Mucosa of descending colon (tissue), 3 donors: ENCODE measurements at regions not wholly inside any gene's neighbourhood (a gene's known extent, or its start where the extent isn't known, plus 50 kb on each side); places are given as distances from the start of the nearest gene placed in this dataset.

ENCODE experiments used
- ATAC-seq: fragments of 200-7000 bp; cut with Tn5 transposase; one replicate; pipeline ENCODE4 v1.9.1; 2020; ENCODE audit warnings: mild to moderate bottlenecking, moderate library complexity
- DNase-seq, 3 donors: peaks; one replicate each; pipeline ENCODE4 v3.0.0-alpha.2; 2020
- H3K36me3 ChIP-seq: fragments of 200-600 bp; one replicate; pipeline ENCODE4 v1.8.0; 2021; ENCODE audit warnings: low read depth, mild to moderate bottlenecking
- H3K4me1 ChIP-seq: fragments of 200-600 bp; one replicate; pipeline ENCODE4 v1.8.0; 2021; ENCODE audit warnings: low read depth, mild to moderate bottlenecking
- H3K4me3 ChIP-seq: fragments of 200-600 bp; one replicate; pipeline ENCODE4 v1.8.0; 2021; ENCODE audit warnings: mild to moderate bottlenecking
- H3K9me3 ChIP-seq: fragments of 200-600 bp; one replicate; pipeline ENCODE4 v1.8.0; 2021; ENCODE audit warnings: mild to moderate bottlenecking
- CTCF ChIP-seq: fragments of 200-600 bp; IDR thresholded peaks from one replicate; pipeline ENCODE4 v1.8.0; 2022; ENCODE audit warnings: antibody characterized with exemption, mild to moderate bottlenecking
- intact Hi-C, 2 donors: fragments of 100-400 bp; cut with DNase I in 1 of 2; cut with micrococcal nuclease in 1 of 2; formaldehyde crosslinking; loops; one replicate each; pipeline versions ENCODE4 v1.11.0 to v1.11.1; 2022; cut with DNase I, micrococcal nuclease
- donor health status: DM: no; HTN: no; CAD: no; lungs with moderate emphysema.
- donor health status: DM: no; HTN: no; CAD: no.
- donor health status: DM: no; HTN: yes; CAD: no.

GRCh38 chr5:87151547-87151946, 116.1 kb upstream of the RASA1 start:
- no peak for TF ChIP-seq CTCF
- ATAC-seq: no peak
- no peak for DNase-seq
- H3K4me1 ChIP-seq: no peaks in the 10 kb centered on the region
- H3K4me3 ChIP-seq: no peak overlapping the region
- no peaks in the 10 kb centered on the region for H3K9me3 ChIP-seq
- no peaks in the 10 kb centered on the region for H3K36me3 ChIP-seq
- intact Hi-C loops: no loop called here

- no peaks in the 10 kb centered on the region for H3K9me3 ChIP-seq
- H3K4me3 ChIP-seq: no peak overlapping the region
- TF ChIP-seq CTCF: no peak
- no peaks in the 10 kb centered on the region for H3K36me3 ChIP-seq
- intact Hi-C loops: no loop called here
- H3K4me1 ChIP-seq: no peaks in the 10 kb centered on the region
- DNase-seq (no peak), ATAC-seq (no peak)
Observed at GRCh38 chr5:87152886-87153285, 114.8 kb upstream of the RASA1 start.

- DNase-seq: no peak
- intact Hi-C loops: no loop called here
- no peak overlapping the region for H3K4me3 ChIP-seq
- TF ChIP-seq CTCF: no peak
- H3K4me1 ChIP-seq: no peaks in the 10 kb centered on the region
- no peaks in the 10 kb centered on the region for H3K9me3 ChIP-seq
- no peaks in the 10 kb centered on the region for H3K36me3 ChIP-seq
- no peak for ATAC-seq
Observed at GRCh38 chr5:87154191-87154590, 113.5 kb upstream of the RASA1 start.

- intact Hi-C loops: no loop called here
- H3K4me1 ChIP-seq: no peaks in the 10 kb centered on the region
- H3K36me3 ChIP-seq: no peaks in the 10 kb centered on the region
- no peaks in the 10 kb centered on the region for H3K9me3 ChIP-seq
- DNase-seq (no peak), ATAC-seq (no peak)
- H3K4me3 ChIP-seq: no peak overlapping the region
- TF ChIP-seq CTCF: no peak
Observed at GRCh38 chr5:87155106-87155505, 112.6 kb upstream of the RASA1 start.

GRCh38 chr5:87156631-87157030, 111.1 kb upstream of the RASA1 start:
- ATAC-seq (no peak), DNase-seq (no peak)
- intact Hi-C loops: no loop called here
- no peaks in the 10 kb centered on the region for H3K36me3 ChIP-seq
- TF ChIP-seq CTCF: no peak
- no peak overlapping the region for H3K4me3 ChIP-seq
- no peaks in the 10 kb centered on the region for H3K9me3 ChIP-seq
- H3K4me1 ChIP-seq: no peaks in the 10 kb centered on the region

GRCh38 chr5:87164409-87164808, 103.3 kb upstream of the RASA1 start:
- no peak for ATAC-seq
- DNase-seq: no peak
- Histone ChIP-seq H3K36me3 (no peaks in the 10 kb centered on the region), H3K4me3 (no peak overlapping the region), H3K9me3 (no peaks in the 10 kb centered on the region), H3K4me1 (no peaks in the 10 kb centered on the region)
- intact Hi-C loops: no loop called here
- TF ChIP-seq CTCF: no peak
